ENCODE measurements at regions not wholly inside any gene's neighbourhood (a gene's known extent, or its start where the extent isn't known, plus 50 kb on each side); places are given as distances from the start of the nearest gene placed in this dataset.

DNA sequence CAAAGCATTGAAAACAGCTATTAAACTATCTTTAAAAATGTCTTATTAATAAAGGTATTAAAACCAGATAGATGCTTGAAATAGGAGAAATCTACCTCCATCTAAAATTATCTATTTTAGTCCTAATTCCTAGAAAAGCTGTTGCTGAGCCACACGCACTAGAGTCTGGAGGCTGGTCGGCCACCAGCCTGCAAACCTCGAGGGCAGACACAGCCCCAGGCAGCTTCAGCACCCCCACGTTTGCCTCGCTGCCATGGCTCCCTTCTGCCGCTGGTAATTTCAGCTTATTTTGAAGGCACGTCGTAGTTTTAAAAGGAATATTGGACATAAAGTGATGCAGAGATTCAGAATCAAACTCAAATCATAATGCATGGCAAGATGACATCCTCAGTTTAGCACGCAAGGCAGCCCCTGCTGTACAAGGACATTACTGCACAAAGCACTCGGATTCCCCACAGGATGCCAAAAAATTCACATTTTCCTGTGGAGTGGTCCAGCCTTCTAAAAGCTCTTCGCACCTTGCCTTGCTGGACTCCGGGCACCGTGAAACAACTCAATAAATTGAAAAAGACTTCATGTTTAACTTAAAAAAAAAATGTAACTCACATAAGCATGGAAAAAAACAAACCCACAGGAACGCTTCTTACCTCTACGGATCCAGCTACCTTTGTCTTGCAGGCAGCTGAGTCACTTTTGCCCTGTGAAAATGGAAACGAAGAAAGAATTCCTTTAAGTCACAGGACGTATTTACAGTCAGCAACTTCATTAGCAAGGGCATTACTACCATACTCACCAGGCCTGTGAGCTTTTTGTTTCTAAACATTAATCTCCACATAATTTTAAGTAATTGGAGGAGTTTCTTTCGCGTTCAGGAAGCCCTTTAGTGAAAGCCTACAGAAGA lies 143.4 kb upstream of the RPS6KA2 start:
- no peak for FAIRE-seq
- CTCF ChIA-PET: interaction anchor here (0.6 to 3.5 kb wide), 24 partner anchors 9 to 371 kb away, joined by 3 to 14 read pairs (median 3); partner anchors contain the start of genes CEP43 and RPS6KA2

More for the DNA sequence above, 143.4 kb upstream of the RPS6KA2 start:
- no peaks in the 10 kb centered on the region for H3K4me1 ChIP-seq (ENCODE audit: control insufficient read depth, extremely low read depth, insufficient read depth, low read length)
- no peak overlapping the region for H3K9ac ChIP-seq (replicated peaks; ENCODE audit: extremely low read depth, insufficient read depth, low read length)
- dilution Hi-C loops (cut with MboI; ENCODE audit: extremely low pct_ligation_motif_present, low sequenced_read_pairs) (no loop called here), intact Hi-C loops (cut with micrococcal nuclease) (loop anchor here (5.0 kb wide), 1 partner anchor 493 kb away; no protein-coding TSS in a partner anchor)
- BruUV-seq (replicated peaks): no TSS peak
- H3K9me3 ChIP-seq (replicated peaks; ENCODE audit: control insufficient read depth, insufficient read depth, low read length): no peaks in the 10 kb centered on the region
- no peaks in the 10 kb centered on the region for H3K27me3 ChIP-seq (ENCODE audit: control insufficient read depth in 2 of 2, insufficient read depth in 2 of 2, low read length in 2 of 2)
- no peak for TF ChIP-seq MYC (IDR thresholded peaks at IDR 0.05; ENCODE audit: low read depth, low read length)
- TF ChIP-seq, protein P1, sequence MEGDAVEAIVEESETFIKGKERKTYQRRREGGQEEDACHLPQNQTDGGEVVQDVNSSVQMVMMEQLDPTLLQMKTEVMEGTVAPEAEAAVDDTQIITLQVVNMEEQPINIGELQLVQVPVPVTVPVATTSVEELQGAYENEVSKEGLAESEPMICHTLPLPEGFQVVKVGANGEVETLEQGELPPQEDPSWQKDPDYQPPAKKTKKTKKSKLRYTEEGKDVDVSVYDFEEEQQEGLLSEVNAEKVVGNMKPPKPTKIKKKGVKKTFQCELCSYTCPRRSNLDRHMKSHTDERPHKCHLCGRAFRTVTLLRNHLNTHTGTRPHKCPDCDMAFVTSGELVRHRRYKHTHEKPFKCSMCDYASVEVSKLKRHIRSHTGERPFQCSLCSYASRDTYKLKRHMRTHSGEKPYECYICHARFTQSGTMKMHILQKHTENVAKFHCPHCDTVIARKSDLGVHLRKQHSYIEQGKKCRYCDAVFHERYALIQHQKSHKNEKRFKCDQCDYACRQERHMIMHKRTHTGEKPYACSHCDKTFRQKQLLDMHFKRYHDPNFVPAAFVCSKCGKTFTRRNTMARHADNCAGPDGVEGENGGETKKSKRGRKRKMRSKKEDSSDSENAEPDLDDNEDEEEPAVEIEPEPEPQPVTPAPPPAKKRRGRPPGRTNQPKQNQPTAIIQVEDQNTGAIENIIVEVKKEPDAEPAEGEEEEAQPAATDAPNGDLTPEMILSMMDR (IDR thresholded peaks at IDR 0.05; ENCODE audit: extremely low read depth in 1 of 2, insufficient read depth in 1 of 2, low read depth in 1 of 2, low read length in 2 of 2): peak; percentile 14 to 38
- H2AFZ ChIP-seq (ENCODE audit: low read depth, low read length): no peak overlapping the region
- no peaks in the 10 kb centered on the region for H3K79me2 ChIP-seq (ENCODE audit: control insufficient read depth, insufficient read depth, low read length)
- no peaks in the 10 kb centered on the region for H4K20me1 ChIP-seq (replicated peaks; ENCODE audit: control insufficient read depth, extremely low read depth, insufficient read depth, low read length)
- no peak overlapping the region for H3K4me2 ChIP-seq (ENCODE audit: insufficient read depth, low read length)
- H3K27ac ChIP-seq (ENCODE audit: insufficient read depth, low read depth, low read length): no peak overlapping the region
- no peaks in the 10 kb centered on the region for H3K9me1 ChIP-seq (replicated peaks; ENCODE audit: control insufficient read depth, extremely low read depth, insufficient read depth, low read length)
- POLR2A ChIA-PET: no interaction called here
- H3K4me3 ChIP-seq (replicated peaks in 1 of 3; ENCODE audit: insufficient read depth in 1 of 3, low read depth in 1 of 3, low read length in 3 of 3): no peak overlapping the region
- no peaks in the 10 kb centered on the region for H3K36me3 ChIP-seq (ENCODE audit: control insufficient read depth in 2 of 2, extremely low read depth in 1 of 2, insufficient read depth in 2 of 2, low read length in 2 of 2)
- DNase-seq (ENCODE audit: low read depth, low spot score): no peak

Data from endothelial cell of umbilical vein (primary cell).